HCT116 (cell line): ENCODE measurements at regions not wholly inside any gene's neighbourhood (a gene's known extent, or its start where the extent isn't known, plus 50 kb on each side); places are given as distances from the start of the nearest gene placed in this dataset.
A peak's percentile ranks its signal among the peaks of the same experiment; 100 is the strongest.

Experiments
- ATAC-seq: fragments of 200-7000 bp; cut with Tn5 transposase; 2 replicates; pipeline ENCODE4 v1.9.1; 2020; ENCODE audit warnings: mild to moderate bottlenecking, moderate library complexity
- BruUV-seq: library from RNA; stranded (reverse); fragments of 400-500 nt; replicated peaks from 2 replicates; lab custom pipeline; 2021; lab: Mats Ljungman, UMichigan
- CTCF ChIA-PET: fragments of 300-600 bp; sonication (Branson Sonifier 250); formaldehyde crosslinking; loops from one replicate; lab custom pipeline; 2021; ENCODE audit warnings: antibody characterized with exemption; lab: Charles Lee
- POLR2A ChIA-PET: fragments of 300-600, 350-600 bp; sonication (Branson Sonifier 250); formaldehyde crosslinking; loops from one replicate; lab custom pipeline; 2021; ENCODE audit warnings: antibody characterized with exemption; lab: Charles Lee
- RAD21 ChIA-PET, 2 experiments: fragments of 300-600 bp; sonication (Branson Sonifier 250); formaldehyde crosslinking; loops; one replicate each; lab custom pipeline; 2023; ENCODE audit warnings: low total read pairs in 2 of 2; ENCODE audit not compliant: uncharacterized antibody in 2 of 2, unreplicated experiment in 2 of 2, low non-redundant PET in 1 of 2; lab: Charles Lee
- DNase-seq: peaks from one replicate; pipeline ENCODE4 v3.0.0-alpha.2; 2010; ENCODE audit warnings: low read depth, low spot score
- H2AFZ ChIP-seq: fragments of 200-600 bp; shearing (Covaris generic), sonication (generic); 2 replicates; pipeline ENCODE4 v1.6.1; 2017; ENCODE audit warnings: low read depth, mixed run types, mixed read lengths, antibody characterized with exemption, low read length; ENCODE audit not compliant: poor library complexity, severe bottlenecking
- H3K27ac ChIP-seq: 2 replicates; pipeline ENCODE4 v1.5.1; 2012; ENCODE audit warnings: low read depth, low read length
- H3K27me3 ChIP-seq: fragments of 200-600 bp; sonication (generic); 2 replicates; pipeline ENCODE4 v1.6.1; 2016; ENCODE audit warnings: mixed run types, low read length, mixed read lengths; ENCODE audit not compliant: insufficient read depth
- H3K36me3 ChIP-seq, 2 experiments: fragments of 200-500 bp in 1 of 2; fragments of 200-600 bp in 1 of 2; sonication (Bioruptor generic) in 1 of 2; sonication (generic) in 1 of 2; 2 replicates each; pipeline versions ENCODE4 v1.5.1 to v1.6.1; 2014 to 2016; ENCODE audit warnings: low read length in 2 of 2, inconsistent platforms in 1 of 2, mixed read lengths in 1 of 2, mixed run types in 1 of 2; ENCODE audit not compliant: insufficient read depth in 2 of 2, control insufficient read depth in 1 of 2
- H3K4me1 ChIP-seq, 2 experiments: fragments of 200-600 bp in 1 of 2; sonication (generic) in 1 of 2; 2 replicates each; pipeline versions ENCODE4 v1.5.1 to v1.6.1; 2012 to 2017; ENCODE audit warnings: low read length in 2 of 2, inconsistent platforms in 1 of 2, mild to moderate bottlenecking in 1 of 2, mixed read lengths in 1 of 2, mixed run types in 1 of 2, moderate library complexity in 1 of 2; ENCODE audit not compliant: insufficient read depth in 2 of 2, control insufficient read depth in 1 of 2
- H3K4me2 ChIP-seq: fragments of 200-600 bp; sonication (generic); 2 replicates; pipeline ENCODE4 v1.6.1; 2017; ENCODE audit warnings: mixed run types, low read length, mixed read lengths
- H3K4me3 ChIP-seq, 2 experiments: fragments of 200-600 bp in 1 of 2; sonication (generic) in 1 of 2; replicated peaks in 1 of 2; 2 replicates each; pipeline ENCODE4 v1.5.1; 2011 to 2016; ENCODE audit warnings: low read length in 2 of 2, control low read depth in 1 of 2, low read depth in 1 of 2, mild to moderate bottlenecking in 1 of 2, mixed read lengths in 1 of 2, mixed run types in 1 of 2
- H3K79me2 ChIP-seq: fragments of 200-600 bp; sonication (generic); 2 replicates; pipeline ENCODE4 v1.6.1; 2017; ENCODE audit warnings: mild to moderate bottlenecking, mixed run types, low read length, moderate library complexity, mixed read lengths; ENCODE audit not compliant: insufficient read depth
- H3K9ac ChIP-seq: fragments of 200-600 bp; sonication (generic); 2 replicates; pipeline ENCODE4 v1.6.1; 2016; ENCODE audit warnings: low read length, mixed read lengths
- H3K9me2 ChIP-seq: fragments of 200-600 bp; sonication (generic), shearing (Covaris generic); 2 replicates; pipeline ENCODE4 v1.6.1; 2017; ENCODE audit warnings: mixed run types, mild to moderate bottlenecking, moderate library complexity; ENCODE audit not compliant: insufficient read depth
- H3K9me3 ChIP-seq, 2 experiments: fragments of 200-500 bp in 1 of 2; fragments of 200-600 bp in 1 of 2; sonication (Bioruptor generic) in 1 of 2; sonication (generic) in 1 of 2; 2 replicates each; pipeline ENCODE4 v1.6.1; 2014 to 2017; ENCODE audit warnings: low read length in 2 of 2, mixed read lengths in 2 of 2, inconsistent platforms in 1 of 2, low read depth in 1 of 2, mild to moderate bottlenecking in 1 of 2, mixed run types in 1 of 2, moderate library complexity in 1 of 2; ENCODE audit not compliant: control insufficient read depth in 1 of 2, insufficient read depth in 1 of 2
- H4K20me1 ChIP-seq: fragments of 200-600 bp; sonication (generic), shearing (Covaris generic); 2 replicates; pipeline ENCODE4 v1.6.1; 2017; ENCODE audit warnings: mixed run types, mild to moderate bottlenecking, moderate library complexity; ENCODE audit not compliant: insufficient read depth
- CEBPB ChIP-seq: IDR thresholded peaks from 2 replicates; pipeline ENCODE4 v1.6.1; 2012; ENCODE audit warnings: low read depth
- EGR1 ChIP-seq: IDR thresholded peaks from 2 replicates; pipeline ENCODE4 v1.6.1; 2012; ENCODE audit warnings: low read depth
- EZH2 ChIP-seq: fragments of 200-600 bp; sonication (generic); IDR thresholded peaks from 2 replicates; pipeline ENCODE4 v1.6.1; 2017; ENCODE audit warnings: antibody characterized with exemption, mixed run types
- JUND ChIP-seq: IDR thresholded peaks from 2 replicates; pipeline ENCODE4 v1.6.1; 2012
- POLR2A ChIP-seq: IDR thresholded peaks from 2 replicates; pipeline ENCODE4 v1.7.0; 2011; ENCODE audit warnings: borderline replicate concordance; ENCODE audit not compliant: insufficient read depth, insufficient read length; ENCODE audit errors: extremely low read depth
- RAD21 ChIP-seq: IDR thresholded peaks from 2 replicates; pipeline ENCODE4 v1.6.1; 2012; ENCODE audit warnings: low read depth, mild to moderate bottlenecking
- SIN3A ChIP-seq: IDR thresholded peaks from 2 replicates; pipeline ENCODE4 v1.6.1; 2012; ENCODE audit warnings: low read depth
- SP1 ChIP-seq: IDR thresholded peaks from 2 replicates; pipeline ENCODE4 v1.6.1; 2012; ENCODE audit warnings: low read depth
- ZFX ChIP-seq: fragments of 450-650 bp; IDR thresholded peaks from 2 replicates; pipeline ENCODE4 v1.6.1; 2017
- ZNF274 ChIP-seq: fragments of 200-500 bp; sonication (Bioruptor generic); IDR thresholded peaks from 2 replicates; pipeline ENCODE4 v1.6.1; 2014; ENCODE audit warnings: mild to moderate bottlenecking, low read depth, low read length, inconsistent platforms
- intact Hi-C: fragments of 100-400 bp; cut with micrococcal nuclease; formaldehyde crosslinking; loops from 2 replicates; pipeline ENCODE4 v1.10.0; 2022
- TF ChIP-seq, protein P1 (sequence below): IDR thresholded peaks from 2 replicates; pipeline ENCODE4 v1.6.1; 2011; ENCODE audit warnings: mild to moderate bottlenecking, low read length, moderate library complexity; ENCODE audit not compliant: insufficient replicate concordance; ENCODE audit errors: extremely low read depth
- TF ChIP-seq, protein P2 (sequence below): IDR thresholded peaks from 2 replicates; pipeline ENCODE4 v1.6.1; 2012
- TF ChIP-seq, protein P3 (sequence below), 3 experiments: fragments of 200-600 bp in 1 of 3; sonication (generic) in 1 of 3; IDR thresholded peaks in 2 of 3; conservative IDR thresholded peaks in 1 of 3; 2 replicates each; pipeline ENCODE4 v1.5.1; 2012 to 2017; ENCODE audit warnings: low read depth in 2 of 3, low read length in 2 of 3, antibody characterized with exemption in 1 of 3, borderline replicate concordance in 1 of 3, control low read depth in 1 of 3, mild to moderate bottlenecking in 1 of 3, mixed read lengths in 1 of 3, mixed run types in 1 of 3, moderate library complexity in 1 of 3; ENCODE audit not compliant: insufficient read depth in 1 of 3

DNA sequence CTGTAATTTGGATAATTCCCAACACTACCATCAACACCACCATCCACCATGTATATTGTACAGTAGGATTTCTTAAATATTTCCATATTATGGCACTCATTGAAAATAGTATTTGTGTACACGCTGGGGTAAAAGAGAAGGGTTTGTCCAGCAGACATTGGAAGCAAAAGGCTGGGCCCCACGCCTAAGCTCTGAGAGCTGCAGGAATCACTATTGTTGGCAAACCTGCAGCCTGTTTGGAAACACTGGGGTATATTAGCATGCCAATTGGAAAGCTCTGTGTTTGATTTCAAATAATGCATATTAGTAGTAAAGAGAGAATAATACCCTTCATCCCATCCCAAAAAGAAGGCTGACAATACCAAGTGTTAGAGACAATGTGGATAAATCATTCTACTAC is 81.5 kb upstream of the DPYD start:
- TF ChIP-seq SP1: no peak
- TF ChIP-seq RAD21: no peak
- no peak for TF ChIP-seq SIN3A
- no peak for TF ChIP-seq JUND
- TF ChIP-seq, protein P1, sequence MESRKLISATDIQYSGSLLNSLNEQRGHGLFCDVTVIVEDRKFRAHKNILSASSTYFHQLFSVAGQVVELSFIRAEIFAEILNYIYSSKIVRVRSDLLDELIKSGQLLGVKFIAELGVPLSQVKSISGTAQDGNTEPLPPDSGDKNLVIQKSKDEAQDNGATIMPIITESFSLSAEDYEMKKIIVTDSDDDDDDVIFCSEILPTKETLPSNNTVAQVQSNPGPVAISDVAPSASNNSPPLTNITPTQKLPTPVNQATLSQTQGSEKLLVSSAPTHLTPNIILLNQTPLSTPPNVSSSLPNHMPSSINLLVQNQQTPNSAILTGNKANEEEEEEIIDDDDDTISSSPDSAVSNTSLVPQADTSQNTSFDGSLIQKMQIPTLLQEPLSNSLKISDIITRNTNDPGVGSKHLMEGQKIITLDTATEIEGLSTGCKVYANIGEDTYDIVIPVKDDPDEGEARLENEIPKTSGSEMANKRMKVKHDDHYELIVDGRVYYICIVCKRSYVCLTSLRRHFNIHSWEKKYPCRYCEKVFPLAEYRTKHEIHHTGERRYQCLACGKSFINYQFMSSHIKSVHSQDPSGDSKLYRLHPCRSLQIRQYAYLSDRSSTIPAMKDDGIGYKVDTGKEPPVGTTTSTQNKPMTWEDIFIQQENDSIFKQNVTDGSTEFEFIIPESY: no peak
- H3K4me1 ChIP-seq: no peaks in the 10 kb centered on the region
- H3K9me3 ChIP-seq: no peaks in the 10 kb centered on the region
- no peaks in the 10 kb centered on the region for H4K20me1 ChIP-seq
- no peak overlapping the region for H3K4me3 ChIP-seq
- no peak overlapping the region for H3K9ac ChIP-seq
- no peaks in the 10 kb centered on the region for H3K36me3 ChIP-seq
- intact Hi-C loops: loop anchor here (2.0 kb wide), 1 partner anchor 467 kb away; no protein-coding TSS in a partner anchor
- BruUV-seq: no TSS peak
- no peaks in the 10 kb centered on the region for H3K9me2 ChIP-seq
- ATAC-seq: no peak
- H2AFZ ChIP-seq: no peak overlapping the region
- H3K27ac ChIP-seq: no peak overlapping the region
- RAD21 ChIA-PET: no interaction called here
- H3K27me3 ChIP-seq: no peaks in the 10 kb centered on the region
- DNase-seq: no peak
- no peak overlapping the region for H3K4me2 ChIP-seq
- CTCF ChIA-PET: interaction anchor here (2.5 kb wide), 1 partner anchor 466 kb away, joined by 10 read pairs; no protein-coding TSS in a partner anchor
- H3K79me2 ChIP-seq: no peaks in the 10 kb centered on the region
- POLR2A ChIA-PET: no interaction called here

DNA sequence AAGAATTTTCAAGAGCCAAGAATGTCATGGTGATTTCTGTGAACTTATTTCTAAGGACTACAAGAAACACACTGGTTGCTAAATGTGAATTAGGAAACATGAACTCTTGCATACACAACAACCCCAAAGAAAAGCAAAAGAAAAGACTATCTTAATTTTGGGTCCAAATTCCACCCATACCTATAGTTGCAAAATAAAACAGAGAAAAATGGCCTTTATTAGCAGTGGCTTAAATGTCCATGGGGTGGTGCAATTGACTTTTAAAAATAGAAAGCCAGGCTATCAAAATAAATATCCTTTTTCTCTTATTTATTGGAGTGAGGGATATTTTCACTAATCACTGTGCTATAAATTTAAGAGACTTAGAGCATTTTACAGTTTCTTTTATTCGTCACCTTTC is 80.9 kb upstream of the DPYD start:
- Histone ChIP-seq H3K9me3 (no peaks in the 10 kb centered on the region), H3K9ac (no peak overlapping the region), H3K9me2 (no peaks in the 10 kb centered on the region), H3K27ac (no peak overlapping the region), H4K20me1 (no peaks in the 10 kb centered on the region), H2AFZ (no peak overlapping the region), H3K27me3 (no peaks in the 10 kb centered on the region), H3K4me2 (no peak overlapping the region), H3K79me2 (no peaks in the 10 kb centered on the region), H3K4me3 (no peak overlapping the region), H3K36me3 (no peaks in the 10 kb centered on the region), H3K4me1 (no peaks in the 10 kb centered on the region)
- DNase-seq: no peak
- TF ChIP-seq, protein P2, sequence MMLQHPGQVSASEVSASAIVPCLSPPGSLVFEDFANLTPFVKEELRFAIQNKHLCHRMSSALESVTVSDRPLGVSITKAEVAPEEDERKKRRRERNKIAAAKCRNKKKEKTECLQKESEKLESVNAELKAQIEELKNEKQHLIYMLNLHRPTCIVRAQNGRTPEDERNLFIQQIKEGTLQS: no peak
- TF ChIP-seq RAD21 (peak; percentile 43; the same call in 1 of the 2 replicates), ZFX (no peak), EGR1 (no peak), ZNF274 (no peak), EZH2 (no peak), POLR2A (no peak), CEBPB (no peak)
- TF ChIP-seq, protein P3, sequence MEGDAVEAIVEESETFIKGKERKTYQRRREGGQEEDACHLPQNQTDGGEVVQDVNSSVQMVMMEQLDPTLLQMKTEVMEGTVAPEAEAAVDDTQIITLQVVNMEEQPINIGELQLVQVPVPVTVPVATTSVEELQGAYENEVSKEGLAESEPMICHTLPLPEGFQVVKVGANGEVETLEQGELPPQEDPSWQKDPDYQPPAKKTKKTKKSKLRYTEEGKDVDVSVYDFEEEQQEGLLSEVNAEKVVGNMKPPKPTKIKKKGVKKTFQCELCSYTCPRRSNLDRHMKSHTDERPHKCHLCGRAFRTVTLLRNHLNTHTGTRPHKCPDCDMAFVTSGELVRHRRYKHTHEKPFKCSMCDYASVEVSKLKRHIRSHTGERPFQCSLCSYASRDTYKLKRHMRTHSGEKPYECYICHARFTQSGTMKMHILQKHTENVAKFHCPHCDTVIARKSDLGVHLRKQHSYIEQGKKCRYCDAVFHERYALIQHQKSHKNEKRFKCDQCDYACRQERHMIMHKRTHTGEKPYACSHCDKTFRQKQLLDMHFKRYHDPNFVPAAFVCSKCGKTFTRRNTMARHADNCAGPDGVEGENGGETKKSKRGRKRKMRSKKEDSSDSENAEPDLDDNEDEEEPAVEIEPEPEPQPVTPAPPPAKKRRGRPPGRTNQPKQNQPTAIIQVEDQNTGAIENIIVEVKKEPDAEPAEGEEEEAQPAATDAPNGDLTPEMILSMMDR (IDR thresholded peaks at IDR 0.05 in 2 of 3, conservative IDR thresholded peaks at IDR 0.05 in 1 of 3; ENCODE audit: borderline replicate concordance in 1 of 3, insufficient read depth in 1 of 3, low read depth in 2 of 3, low read length in 2 of 3): peak in 2 of 3 experiments; percentile 17 to 47; a peak in 3 of 6 replicates
- TF ChIP-seq, protein P1: no peak
- ChIA-PET CTCF (no interaction called here), RAD21 (no interaction called here), POLR2A (no interaction called here)
- BruUV-seq: no TSS peak
- intact Hi-C loops: loop anchor here (2.0 kb wide), 1 partner anchor 467 kb away; no protein-coding TSS in a partner anchor
- ATAC-seq: no peak
